ENCODE measurements at regions not wholly inside any gene's neighbourhood (a gene's known extent, or its start where the extent isn't known, plus 50 kb on each side); places are given as distances from the start of the nearest gene placed in this dataset.

DNA sequence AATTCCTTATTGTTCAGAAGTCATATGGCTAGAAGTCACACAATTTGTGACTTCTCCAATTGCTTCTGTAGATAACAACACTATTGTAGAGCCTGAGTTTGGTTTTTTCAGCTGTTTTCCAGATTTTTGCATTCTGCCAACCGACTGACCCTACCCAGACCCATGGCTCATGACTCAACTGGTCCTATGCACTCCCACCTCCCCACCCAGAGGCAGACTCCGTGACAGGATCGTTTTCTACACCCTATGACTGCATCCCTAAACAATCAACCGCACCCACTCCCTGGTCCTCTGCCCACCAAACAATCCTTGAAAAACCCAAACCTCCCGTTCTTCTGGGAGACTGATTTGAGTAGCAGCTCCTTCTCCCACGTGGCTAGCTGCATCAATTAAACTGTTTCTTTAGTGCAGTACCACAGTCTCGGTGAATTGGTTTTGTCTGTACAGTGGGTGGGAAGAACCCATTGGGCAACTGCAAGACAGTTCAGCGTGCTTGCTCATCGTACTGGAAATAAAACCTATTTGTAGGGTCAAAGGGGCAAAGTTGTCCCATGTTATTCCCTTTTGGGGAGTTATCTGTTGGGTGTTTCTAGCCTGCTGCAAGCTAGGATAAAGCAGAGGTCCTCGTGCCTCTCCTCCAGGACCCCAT, 150.3 kb upstream of the FAM20C start:
- WGBS, 2 donors = 76 to 79% methylated on average over 10 of the region's 10 CpGs

GRCh38 chr7:43791-44540, 148.4 kb upstream of the FAM20C start:
- intact Hi-C loops (cut with DNase I) = no loop called here
- DNase-seq = peak; percentile 32 to 62

More for the DNA sequence above, 150.3 kb upstream of the FAM20C start:
- intact Hi-C loops (cut with DNase I) = no loop called here
- Histone ChIP-seq H3K9me3 (ENCODE audit: control insufficient read depth, low read length) (no peaks in the 10 kb centered on the region), H3K4me3 (ENCODE audit: low read length in 2 of 2) (no peak overlapping the region), H3K27me3 (ENCODE audit: control insufficient read depth in 1 of 2, insufficient read depth in 2 of 2, low read length in 1 of 2) (no peaks in the 10 kb centered on the region), H3K36me3 (ENCODE audit: control insufficient read depth in 1 of 2, insufficient read depth in 2 of 2, low read length in 1 of 2) (no peaks in the 10 kb centered on the region), H3K4me1 (ENCODE audit: control insufficient read depth in 1 of 2, insufficient read depth in 2 of 2, low read length in 2 of 2) (no peaks in the 10 kb centered on the region), H3K27ac (ENCODE audit: low read depth in 1 of 2, low read length in 2 of 2) (no peak overlapping the region)
- peak in 1 of 2 donors; percentile 28 for DNase-seq
- no peak for ATAC-seq (ENCODE audit: low FRiP score)

GRCh38 chr7:44541-44896, 147.9 kb upstream of the FAM20C start:
- Histone ChIP-seq H3K36me3 (ENCODE audit: control insufficient read depth in 1 of 2, insufficient read depth in 2 of 2, low read length in 1 of 2) (no peaks in the 10 kb centered on the region), H3K27me3 (ENCODE audit: control insufficient read depth in 1 of 2, insufficient read depth in 2 of 2, low read length in 1 of 2) (no peaks in the 10 kb centered on the region), H3K27ac (ENCODE audit: low read depth in 1 of 2, low read length in 2 of 2) (no peak overlapping the region), H3K4me1 (ENCODE audit: control insufficient read depth in 1 of 2, insufficient read depth in 2 of 2, low read length in 2 of 2) (no peaks in the 10 kb centered on the region), H3K4me3 (ENCODE audit: low read length in 2 of 2) (no peak overlapping the region), H3K9me3 (ENCODE audit: control insufficient read depth, low read length) (no peaks in the 10 kb centered on the region)
- ATAC-seq (ENCODE audit: low FRiP score) = no peak
- intact Hi-C loops (cut with DNase I) = no loop called here
- 83 to 85% methylated on average over 12 of the region's 12 CpGs for WGBS, 2 donors
- DNase-seq = peak in 1 of 2 donors; percentile 48

More at GRCh38 chr7:43791-44540, 148.4 kb upstream of the FAM20C start:
- no peak overlapping the region for H3K4me3 ChIP-seq (ENCODE audit: low read length in 2 of 2)
- H3K9me3 ChIP-seq (ENCODE audit: control insufficient read depth, low read length) = no peaks in the 10 kb centered on the region
- no peaks in the 10 kb centered on the region for H3K4me1 ChIP-seq (ENCODE audit: control insufficient read depth in 1 of 2, insufficient read depth in 2 of 2, low read length in 2 of 2)
- 84 to 90% methylated on average over 14 of the region's 14 CpGs for WGBS, 2 donors
- no peak overlapping the region for H3K27ac ChIP-seq (ENCODE audit: low read depth in 1 of 2, low read length in 2 of 2)
- no peaks in the 10 kb centered on the region for H3K27me3 ChIP-seq (ENCODE audit: control insufficient read depth in 1 of 2, insufficient read depth in 2 of 2, low read length in 1 of 2)
- no peaks in the 10 kb centered on the region for H3K36me3 ChIP-seq (ENCODE audit: control insufficient read depth in 1 of 2, insufficient read depth in 2 of 2, low read length in 1 of 2)
- no peak for ATAC-seq (ENCODE audit: low FRiP score)

GRCh38 chr7:45106-46090, 147.0 kb upstream of the FAM20C start:
- Histone ChIP-seq H3K4me3 (ENCODE audit: low read length in 2 of 2) (no peak overlapping the region), H3K36me3 (ENCODE audit: control insufficient read depth in 1 of 2, insufficient read depth in 2 of 2, low read length in 1 of 2) (no peaks in the 10 kb centered on the region), H3K27ac (ENCODE audit: low read depth in 1 of 2, low read length in 2 of 2) (no peak overlapping the region), H3K4me1 (ENCODE audit: control insufficient read depth in 1 of 2, insufficient read depth in 2 of 2, low read length in 2 of 2) (no peaks in the 10 kb centered on the region), H3K9me3 (ENCODE audit: control insufficient read depth, low read length) (no peaks in the 10 kb centered on the region), H3K27me3 (ENCODE audit: control insufficient read depth in 1 of 2, insufficient read depth in 2 of 2, low read length in 1 of 2) (no peaks in the 10 kb centered on the region)
- 82 to 84% methylated on average over 14 of the region's 14 CpGs for WGBS, 2 donors
- intact Hi-C loops (cut with DNase I) = no loop called here
- DNase-seq = peak; percentile 32 to 38
- no peak for ATAC-seq (ENCODE audit: low FRiP score)

- intact Hi-C loops (cut with DNase I) = no loop called here
- WGBS, 2 donors = 86 to 87% methylated on average over 11 of the region's 11 CpGs
- Histone ChIP-seq H3K4me3 (ENCODE audit: low read length in 2 of 2) (no peak overlapping the region), H3K27me3 (ENCODE audit: control insufficient read depth in 1 of 2, insufficient read depth in 2 of 2, low read length in 1 of 2) (no peaks in the 10 kb centered on the region), H3K27ac (ENCODE audit: low read depth in 1 of 2, low read length in 2 of 2) (no peak overlapping the region), H3K9me3 (ENCODE audit: control insufficient read depth, low read length) (no peaks in the 10 kb centered on the region), H3K4me1 (ENCODE audit: control insufficient read depth in 1 of 2, insufficient read depth in 2 of 2, low read length in 2 of 2) (no peaks in the 10 kb centered on the region), H3K36me3 (ENCODE audit: control insufficient read depth in 1 of 2, insufficient read depth in 2 of 2, low read length in 1 of 2) (no peaks in the 10 kb centered on the region)
- no peak for DNase-seq
- no peak for ATAC-seq (ENCODE audit: low FRiP score)
These were observed 146.1 kb upstream of the FAM20C start for GRCh38 chr7:46123-46829.

GRCh38 chr7:46830-47140, 145.6 kb upstream of the FAM20C start:
- H3K27ac ChIP-seq (ENCODE audit: low read depth in 1 of 2, low read length in 2 of 2) = no peak overlapping the region
- no peak for ATAC-seq (ENCODE audit: low FRiP score)
- no peaks in the 10 kb centered on the region for H3K36me3 ChIP-seq (ENCODE audit: control insufficient read depth in 1 of 2, insufficient read depth in 2 of 2, low read length in 1 of 2)
- WGBS, 2 donors = 92 to 95% methylated on average over 5 of the region's 5 CpGs
- H3K4me1 ChIP-seq (ENCODE audit: control insufficient read depth in 1 of 2, insufficient read depth in 2 of 2, low read length in 2 of 2) = no peaks in the 10 kb centered on the region
- peak; percentile 19 to 44 for DNase-seq
- H3K4me3 ChIP-seq (ENCODE audit: low read length in 2 of 2) = no peak overlapping the region
- H3K9me3 ChIP-seq (ENCODE audit: control insufficient read depth, low read length) = no peaks in the 10 kb centered on the region
- no peaks in the 10 kb centered on the region for H3K27me3 ChIP-seq (ENCODE audit: control insufficient read depth in 1 of 2, insufficient read depth in 2 of 2, low read length in 1 of 2)
- intact Hi-C loops (cut with DNase I) = no loop called here

GRCh38 chr7:51456-52068, 140.8 kb upstream of the FAM20C start:
- Histone ChIP-seq H3K4me3 (ENCODE audit: low read length in 2 of 2) (no peak overlapping the region), H3K9me3 (ENCODE audit: control insufficient read depth, low read length) (peaks cover 2% of the 10 kb centered on the region), H3K27me3 (ENCODE audit: control insufficient read depth in 1 of 2, insufficient read depth in 2 of 2, low read length in 1 of 2) (no peaks in the 10 kb centered on the region), H3K4me1 (ENCODE audit: control insufficient read depth in 1 of 2, insufficient read depth in 2 of 2, low read length in 2 of 2) (no peaks in the 10 kb centered on the region), H3K27ac (ENCODE audit: low read depth in 1 of 2, low read length in 2 of 2) (no peak overlapping the region), H3K36me3 (ENCODE audit: control insufficient read depth in 1 of 2, insufficient read depth in 2 of 2, low read length in 1 of 2) (no peaks in the 10 kb centered on the region)
- peak in 1 of 2 donors; percentile 27 for DNase-seq
- no peak for ATAC-seq (ENCODE audit: low FRiP score)
- WGBS, 2 donors = 91 to 92% methylated on average over 11 of the region's 11 CpGs
- intact Hi-C loops (cut with DNase I) = no loop called here

DNA sequence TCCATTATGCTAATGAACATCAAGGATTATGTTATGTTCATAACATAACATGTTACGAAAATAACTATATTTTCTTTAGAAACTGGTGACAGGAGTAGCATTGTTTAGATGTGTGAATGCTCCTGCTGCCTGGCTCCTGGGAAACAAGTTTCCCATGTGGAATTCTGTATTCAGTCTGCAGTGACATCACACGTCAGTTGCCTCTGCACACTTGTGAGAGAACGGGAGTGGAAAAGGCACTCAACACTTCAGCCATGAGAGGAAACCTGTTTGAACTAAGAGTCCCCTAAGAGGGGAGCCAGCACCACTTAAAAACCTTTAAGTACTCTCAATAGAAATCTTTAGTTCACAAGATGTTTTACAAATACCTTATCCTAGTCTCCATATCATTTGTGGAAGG, 140.3 kb upstream of the FAM20C start:
- intact Hi-C loops (cut with DNase I) = no loop called here
- H3K36me3 ChIP-seq (ENCODE audit: control insufficient read depth in 1 of 2, insufficient read depth in 2 of 2, low read length in 1 of 2) = no peaks in the 10 kb centered on the region
- H3K4me1 ChIP-seq (ENCODE audit: control insufficient read depth in 1 of 2, insufficient read depth in 2 of 2, low read length in 2 of 2) = no peaks in the 10 kb centered on the region
- H3K9me3 ChIP-seq (ENCODE audit: control insufficient read depth, low read length) = peaks cover 2% of the 10 kb centered on the region
- 55 to 58% methylated on average over 3 of the region's 3 CpGs for WGBS, 2 donors
- DNase-seq (no peak), ATAC-seq (ENCODE audit: low FRiP score) (no peak)
- H3K4me3 ChIP-seq (ENCODE audit: low read length in 2 of 2) = no peak overlapping the region
- no peaks in the 10 kb centered on the region for H3K27me3 ChIP-seq (ENCODE audit: control insufficient read depth in 1 of 2, insufficient read depth in 2 of 2, low read length in 1 of 2)
- H3K27ac ChIP-seq (ENCODE audit: low read depth in 1 of 2, low read length in 2 of 2) = no peak overlapping the region

All from aorta (tissue), 5 donors.